GM18520 (cell line): ENCODE measurements at regions not wholly inside any gene's neighbourhood (a gene's known extent, or its start where the extent isn't known, plus 50 kb on each side); places are given as distances from the start of the nearest gene placed in this dataset.

ENCODE experiments used
- ATAC-seq: cut with Tn5 transposase; IDR thresholded peaks from one replicate; pipeline ENCODE4 v1.9.1; 2021; ENCODE audit not compliant: unreplicated experiment

GRCh38 chr9:68643901-68644809 lies 60.9 kb upstream of the PIP5K1B start:
- ATAC-seq, result peak; percentile 37

GRCh38 chr9:68644831-68645230 lies 60.2 kb upstream of the PIP5K1B start:
- no peak for ATAC-seq

- no peak for ATAC-seq
Observed at GRCh38 chr9:68648164-68648563, 56.9 kb upstream of the PIP5K1B start.

GRCh38 chr9:68648971-68649370 lies 56.1 kb upstream of the PIP5K1B start:
- ATAC-seq, result no peak

- no peak for ATAC-seq
Observed at GRCh38 chr9:68651280-68651893, 53.7 kb upstream of the PIP5K1B start.

- ATAC-seq, result peak; percentile 78
Observed at GRCh38 chr9:68653141-68653595, 51.9 kb upstream of the PIP5K1B start.

- no peak for ATAC-seq
Observed at GRCh38 chr9:68654075-68654474, 51.0 kb upstream of the PIP5K1B start.
